IPS-11a (cell line): ENCODE measurements at regions not wholly inside any gene's neighbourhood (a gene's known extent, or its start where the extent isn't known, plus 50 kb on each side); places are given as distances from the start of the nearest gene placed in this dataset.
"Not testable (repeated sequence)": the region's sequence is repeated elsewhere in the genome, so short reads cannot be mapped to it uniquely, and the experiment has no call there.

Experiments
- H3K4me3 ChIP-seq: one replicate; pipeline ENCODE4 v1.5.1; 2013; ENCODE audit warnings: low read depth, low read length, control low read depth

- H3K4me3 ChIP-seq: no peak overlapping the region
These were observed 164.7 kb upstream of the TRPM3 start for GRCh38 chr9:71286146-71286545.

GRCh38 chr9:71285191-71285656, 163.8 kb upstream of the TRPM3 start:
- H3K4me3 ChIP-seq: no peak overlapping the region

GRCh38 chr9:71282116-71282515, 160.7 kb upstream of the TRPM3 start:
- not testable (repeated sequence) for H3K4me3 ChIP-seq

DNA sequence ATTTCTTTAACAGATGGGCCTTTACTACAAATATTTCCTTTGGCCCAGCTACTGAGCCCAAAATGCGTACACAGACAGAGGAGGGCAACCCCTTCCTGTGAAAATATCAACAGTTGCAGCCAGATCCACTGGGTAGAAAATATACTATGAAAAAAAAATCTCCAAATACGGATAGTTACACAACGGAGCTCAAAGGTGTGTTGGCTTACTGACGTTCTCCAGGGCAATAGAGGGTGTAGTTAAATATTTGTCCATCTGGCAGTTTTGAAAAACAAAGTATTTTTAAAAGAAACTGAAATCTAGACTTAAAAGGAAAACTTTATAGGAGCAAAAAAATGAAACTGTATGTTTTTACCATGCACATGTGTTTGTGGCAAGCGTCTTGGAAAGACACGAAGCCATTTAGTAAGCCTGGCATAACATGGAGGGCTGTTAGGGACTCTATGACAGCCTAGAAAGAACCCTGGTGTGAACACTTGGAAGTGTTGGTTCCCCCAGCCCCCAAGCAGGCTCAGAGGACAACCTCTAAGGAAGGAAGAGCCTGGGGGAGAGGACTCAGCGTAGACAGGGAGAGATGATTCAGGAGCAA, 157.8 kb upstream of the TRPM3 start:
- H3K4me3 ChIP-seq: no peak overlapping the region

- H3K4me3 ChIP-seq: no peak overlapping the region
These were observed 152.2 kb upstream of the TRPM3 start for GRCh38 chr9:71273613-71274012.

DNA sequence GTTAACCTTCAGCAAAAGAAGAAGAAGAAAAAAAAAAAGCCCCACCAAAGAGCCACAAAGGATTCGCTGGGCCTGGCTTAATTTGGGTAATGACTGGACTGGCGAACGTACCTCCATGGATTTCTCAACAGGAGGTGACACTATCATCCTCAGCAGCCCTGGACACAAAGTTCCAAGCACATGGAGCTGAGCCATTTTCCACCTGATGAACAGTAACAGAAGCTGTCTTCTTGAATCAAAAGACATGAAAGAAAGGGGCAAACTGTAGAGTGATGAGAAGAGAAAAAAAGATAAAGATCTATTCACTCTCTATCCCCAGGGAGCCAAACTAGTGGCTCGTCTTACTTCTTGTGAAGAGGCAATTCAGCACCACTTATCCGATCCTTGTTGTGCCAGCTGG, 150.2 kb upstream of the TRPM3 start:
- no peak overlapping the region for H3K4me3 ChIP-seq

DNA sequence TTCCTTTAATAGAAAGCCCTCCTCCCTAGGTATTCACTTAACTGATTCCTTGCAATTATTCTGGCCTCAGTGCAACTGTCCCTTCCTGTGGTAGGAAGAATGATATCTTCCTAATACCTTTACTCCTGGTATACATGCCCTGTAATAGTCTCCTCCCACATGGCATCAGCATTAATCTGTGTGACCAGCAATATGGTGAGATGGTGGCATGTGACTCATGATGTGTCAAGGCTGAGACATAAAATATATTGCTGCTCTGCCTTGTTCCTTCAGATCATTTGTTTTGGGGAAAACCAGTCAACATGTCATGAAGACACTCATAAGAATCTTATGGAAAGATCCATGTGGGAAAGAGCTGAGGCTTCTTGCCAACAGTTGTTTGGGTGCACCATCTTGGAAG, 149.1 kb upstream of the TRPM3 start:
- H3K4me3 ChIP-seq: no peak overlapping the region

- no peak overlapping the region for H3K4me3 ChIP-seq
These were observed 148.4 kb upstream of the TRPM3 start for GRCh38 chr9:71269859-71270258.

DNA sequence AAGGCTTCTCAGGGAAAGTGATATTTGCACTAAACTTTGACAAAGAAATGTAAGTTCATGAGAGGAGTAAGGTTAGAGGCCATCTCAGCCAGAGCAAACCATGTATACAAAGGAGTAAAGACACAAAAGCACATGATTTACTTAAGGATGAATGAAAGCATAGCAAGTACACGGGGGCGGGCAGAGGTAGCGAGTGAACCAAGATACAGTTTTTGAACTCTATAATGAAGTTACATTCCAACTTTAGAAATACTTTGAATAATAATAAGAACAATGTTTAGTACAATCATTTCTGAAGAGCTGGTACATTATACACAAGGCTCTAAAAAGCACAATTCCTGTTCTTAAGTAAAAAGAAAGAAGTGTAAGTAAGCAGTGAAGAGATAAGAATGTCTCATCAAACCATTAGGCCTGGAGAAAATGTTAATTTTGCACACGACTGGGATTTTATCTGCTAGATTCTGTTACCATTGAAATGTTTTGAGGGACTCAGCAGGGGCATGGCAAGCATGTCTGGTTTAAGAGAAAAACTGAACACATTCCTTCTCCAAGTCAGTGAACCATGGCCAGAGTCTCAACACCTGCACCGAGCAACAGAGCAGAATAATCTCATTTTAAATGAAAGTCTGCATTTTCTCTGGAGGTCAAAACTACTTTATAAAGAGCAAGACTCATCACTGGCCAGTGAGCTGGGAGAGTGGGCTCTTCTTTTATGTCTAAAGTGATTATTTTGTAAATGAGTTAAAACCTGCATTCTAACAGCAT, 147.6 kb upstream of the TRPM3 start:
- no peak overlapping the region for H3K4me3 ChIP-seq

DNA sequence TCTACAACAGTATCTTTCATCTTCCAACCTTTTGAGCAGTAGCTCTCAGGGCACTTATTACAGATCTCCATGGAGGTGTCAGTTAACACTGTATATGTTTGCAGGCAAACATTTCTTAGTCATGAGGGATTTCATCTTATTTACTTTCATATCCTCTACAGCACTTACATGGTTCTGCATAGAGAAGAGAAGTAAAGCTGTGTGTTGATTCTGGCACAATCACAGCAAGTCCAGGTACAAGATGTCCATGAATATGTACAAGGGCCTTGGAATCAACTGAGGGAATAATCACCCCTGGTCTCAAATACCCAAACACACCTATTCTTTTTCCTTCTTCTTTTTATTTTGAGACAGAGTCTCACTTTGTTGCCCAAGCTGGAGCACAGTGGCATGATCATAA, 142.0 kb upstream of the TRPM3 start:
- H3K4me3 ChIP-seq: no peak overlapping the region

DNA sequence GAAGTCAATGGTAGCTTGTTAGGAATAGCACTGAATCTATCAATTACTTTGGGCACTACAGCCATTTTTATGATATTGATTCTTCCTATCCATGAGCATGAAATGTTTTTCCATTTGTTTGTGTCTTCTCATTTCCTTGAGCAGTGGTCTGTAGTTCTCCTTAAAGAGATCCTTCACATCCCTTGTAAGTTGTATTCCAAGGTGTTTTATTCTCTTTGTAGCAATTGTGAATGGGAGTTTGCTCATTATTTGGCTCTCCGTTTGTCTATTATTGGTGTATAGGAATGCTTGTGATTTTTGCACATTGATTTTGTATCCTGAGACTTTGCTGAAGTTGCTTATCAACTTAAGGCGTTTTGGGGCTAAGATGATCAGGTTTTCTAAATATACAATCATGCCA, 139.0 kb upstream of the TRPM3 start:
- H3K4me3 ChIP-seq: not testable (repeated sequence)

DNA sequence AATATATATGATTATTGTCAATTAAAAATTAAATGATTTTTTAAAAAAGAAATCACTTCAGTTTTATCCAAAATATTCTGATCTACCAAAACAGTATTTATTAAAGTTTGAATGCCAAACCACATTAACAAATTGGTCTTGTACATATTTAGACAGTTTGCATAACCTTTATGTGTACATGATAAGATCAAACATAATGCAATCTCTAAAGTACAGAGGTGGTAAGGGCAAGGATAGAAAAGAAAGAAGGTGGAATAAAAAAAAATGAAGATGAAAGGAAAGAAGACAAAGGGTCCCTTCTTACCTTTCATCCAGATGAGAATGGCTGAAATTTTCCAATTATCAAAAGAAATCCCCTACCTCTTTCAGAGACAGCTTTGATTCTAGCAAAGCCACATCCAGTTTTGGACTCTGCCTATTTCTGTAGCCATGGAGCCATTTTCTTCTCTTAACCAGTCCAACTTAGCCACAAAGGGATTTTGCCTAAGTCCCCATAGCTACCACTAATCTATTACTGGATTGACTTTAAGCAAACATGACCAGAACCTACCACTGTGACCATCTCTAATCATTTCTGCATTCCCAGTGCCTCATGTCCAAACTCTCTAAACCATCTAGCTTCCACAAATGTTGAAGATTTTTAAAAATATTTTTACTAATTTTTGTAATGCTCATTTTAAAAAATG, 133.3 kb upstream of the TRPM3 start:
- no peak overlapping the region for H3K4me3 ChIP-seq

DNA sequence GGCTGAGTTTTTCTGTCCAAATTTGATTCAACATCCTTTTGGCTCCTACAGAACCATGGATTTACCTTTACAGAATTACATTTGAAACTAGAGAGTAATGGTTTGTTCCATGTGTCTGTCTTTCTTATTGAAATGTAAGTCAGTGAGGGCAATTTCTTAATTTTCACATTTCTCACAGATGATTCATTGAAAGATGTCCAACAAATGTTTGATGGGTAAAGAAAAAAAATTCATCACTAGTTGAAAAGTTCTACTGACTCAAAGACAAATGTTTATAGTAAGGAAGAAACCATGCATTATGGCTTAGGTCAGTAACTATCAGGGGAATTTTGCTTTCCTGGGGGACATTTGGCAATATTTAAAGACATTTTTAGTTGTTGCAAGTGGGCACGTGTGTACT, 131.6 kb upstream of the TRPM3 start:
- H3K4me3 ChIP-seq: no peak overlapping the region

DNA sequence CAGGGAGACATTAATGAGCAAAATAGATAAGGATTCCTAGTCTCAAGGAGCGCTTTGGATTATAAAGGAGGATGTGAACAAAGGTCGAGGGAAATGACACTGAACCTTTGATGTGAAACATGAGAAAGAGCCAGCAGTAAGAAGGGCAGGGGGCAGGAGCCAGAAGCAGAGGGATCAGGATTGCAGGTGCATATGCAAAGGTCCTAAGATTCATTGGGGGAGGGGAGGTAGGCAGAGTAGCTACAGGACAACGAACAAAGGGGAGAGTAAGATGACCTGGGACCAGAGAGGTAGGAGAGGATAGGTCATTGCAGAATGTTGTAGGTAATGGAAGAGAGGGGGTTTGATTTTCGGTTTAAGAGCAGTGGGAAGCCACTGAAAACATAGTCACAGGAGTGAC, 129.2 kb upstream of the TRPM3 start:
- no peak overlapping the region for H3K4me3 ChIP-seq

DNA sequence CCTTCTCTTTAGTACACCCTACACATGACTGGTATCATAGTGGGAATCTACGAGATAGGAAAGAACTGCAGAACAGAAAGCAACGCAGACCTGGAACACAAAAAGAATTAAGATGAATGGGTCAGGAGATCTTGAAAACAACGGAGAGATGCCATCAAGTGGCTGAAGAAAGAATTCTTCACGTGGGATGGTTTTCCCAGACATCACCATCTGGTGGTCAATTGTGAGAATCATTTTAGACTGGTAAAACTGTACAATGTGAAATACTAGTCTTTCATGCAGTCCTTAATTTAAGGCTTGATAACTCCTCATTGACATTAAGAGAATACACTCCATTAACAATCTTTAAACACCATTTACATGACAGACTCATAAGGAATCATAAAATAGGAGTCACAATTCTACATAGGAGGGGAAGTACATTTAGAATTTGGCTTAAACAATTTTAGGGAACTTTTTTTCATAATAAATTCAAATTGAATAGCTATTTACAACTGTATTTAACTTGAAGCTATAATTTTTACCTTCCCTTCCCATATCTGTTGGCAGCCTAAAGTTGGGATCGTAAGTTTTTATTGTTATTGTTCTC, 128.4 kb upstream of the TRPM3 start:
- H3K4me3 ChIP-seq: no peak overlapping the region

GRCh38 chr9:71245651-71246050, 124.2 kb upstream of the TRPM3 start:
- H3K4me3 ChIP-seq: no peak overlapping the region

DNA sequence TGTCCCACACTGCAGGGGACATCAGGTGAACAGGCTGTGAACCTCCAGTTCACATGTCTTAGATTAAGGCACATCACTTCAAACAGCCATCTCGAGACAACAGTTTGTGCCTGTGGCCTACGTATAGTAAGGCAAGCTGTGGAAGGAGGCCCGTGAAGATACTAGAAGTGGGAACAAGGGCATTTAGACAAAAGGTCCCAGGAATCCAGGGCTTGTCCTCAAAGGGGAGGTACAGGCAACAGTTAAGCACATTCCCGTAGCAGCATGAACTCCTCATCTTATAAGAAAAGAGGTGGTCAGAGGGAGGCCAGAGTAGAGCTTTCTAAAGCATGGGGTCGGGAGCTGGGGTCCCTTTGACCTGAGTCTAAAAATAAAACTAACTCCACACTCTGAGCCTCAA, 122.5 kb upstream of the TRPM3 start:
- H3K4me3 ChIP-seq: no peak overlapping the region

- no peak overlapping the region for H3K4me3 ChIP-seq
These were observed 120.7 kb upstream of the TRPM3 start for GRCh38 chr9:71242081-71242480.

DNA sequence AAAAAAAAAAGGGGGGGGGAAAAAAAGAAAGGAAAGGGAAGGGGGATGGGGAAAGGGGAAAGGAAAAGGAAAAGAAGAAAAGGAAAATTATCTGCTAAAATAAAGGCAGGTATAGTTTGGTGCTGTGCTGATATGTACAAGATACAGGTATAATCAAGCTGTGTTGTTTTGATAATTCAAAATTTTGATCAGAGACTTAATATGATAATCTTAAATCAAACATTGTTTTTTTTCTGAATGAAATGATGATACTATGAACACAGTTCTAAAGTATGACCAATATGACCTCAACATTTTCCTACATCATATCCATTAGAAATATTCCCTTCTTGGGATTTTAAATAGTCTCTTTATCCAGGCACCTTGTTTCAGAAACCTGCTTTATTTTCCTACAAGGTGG, 115.6 kb upstream of the TRPM3 start:
- no peak overlapping the region for H3K4me3 ChIP-seq

DNA sequence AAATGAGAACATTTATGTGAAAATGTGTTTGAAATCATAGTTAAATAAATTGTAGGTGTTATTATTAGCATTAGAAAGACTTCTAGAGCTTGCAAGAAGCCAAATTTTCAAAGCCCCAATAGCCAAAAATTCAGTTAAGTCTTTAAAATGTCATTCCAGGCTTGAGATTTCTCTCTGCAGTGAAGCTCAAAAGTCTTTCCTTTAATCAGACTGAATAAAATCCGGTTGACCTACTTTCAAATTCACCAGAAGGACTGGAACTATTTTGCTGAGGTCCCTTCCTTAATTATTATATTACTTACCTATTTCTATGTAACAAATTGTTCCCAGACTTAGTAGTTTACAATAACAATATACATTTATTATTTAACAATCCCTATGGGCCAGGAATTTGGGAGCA, 112.2 kb upstream of the TRPM3 start:
- H3K4me3 ChIP-seq: no peak overlapping the region

GRCh38 chr9:71223953-71224538, 102.6 kb upstream of the TRPM3 start:
- no peak overlapping the region for H3K4me3 ChIP-seq
